ENCODE measurements at regions not wholly inside any gene's neighbourhood (a gene's known extent, or its start where the extent isn't known, plus 50 kb on each side); places are given as distances from the start of the nearest gene placed in this dataset.
"Not testable (repeated sequence)": the region's sequence is repeated elsewhere in the genome, so short reads cannot be mapped to it uniquely, and the experiment has no call there.

DNA sequence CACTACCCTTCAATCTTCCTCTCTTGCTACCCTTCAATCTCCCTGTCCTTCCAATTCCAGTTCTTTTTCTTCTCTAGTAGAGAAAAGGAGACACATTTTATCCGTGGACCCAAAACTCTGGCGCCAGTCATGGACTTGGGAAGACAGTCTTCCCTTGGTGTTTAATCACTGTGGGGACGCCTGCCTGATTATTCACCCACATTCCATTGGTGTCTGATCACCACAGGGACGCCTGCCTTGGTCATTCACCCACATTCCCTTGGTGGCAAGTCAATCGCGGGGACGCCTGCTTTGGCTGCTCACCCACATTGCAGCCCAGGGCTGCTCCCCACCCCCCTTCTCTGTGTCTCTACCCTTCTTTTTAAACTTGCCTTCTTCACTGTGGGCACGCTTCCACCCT, 55.9 kb downstream of the BBS10 start:
- TF ChIP-seq, protein P1, sequence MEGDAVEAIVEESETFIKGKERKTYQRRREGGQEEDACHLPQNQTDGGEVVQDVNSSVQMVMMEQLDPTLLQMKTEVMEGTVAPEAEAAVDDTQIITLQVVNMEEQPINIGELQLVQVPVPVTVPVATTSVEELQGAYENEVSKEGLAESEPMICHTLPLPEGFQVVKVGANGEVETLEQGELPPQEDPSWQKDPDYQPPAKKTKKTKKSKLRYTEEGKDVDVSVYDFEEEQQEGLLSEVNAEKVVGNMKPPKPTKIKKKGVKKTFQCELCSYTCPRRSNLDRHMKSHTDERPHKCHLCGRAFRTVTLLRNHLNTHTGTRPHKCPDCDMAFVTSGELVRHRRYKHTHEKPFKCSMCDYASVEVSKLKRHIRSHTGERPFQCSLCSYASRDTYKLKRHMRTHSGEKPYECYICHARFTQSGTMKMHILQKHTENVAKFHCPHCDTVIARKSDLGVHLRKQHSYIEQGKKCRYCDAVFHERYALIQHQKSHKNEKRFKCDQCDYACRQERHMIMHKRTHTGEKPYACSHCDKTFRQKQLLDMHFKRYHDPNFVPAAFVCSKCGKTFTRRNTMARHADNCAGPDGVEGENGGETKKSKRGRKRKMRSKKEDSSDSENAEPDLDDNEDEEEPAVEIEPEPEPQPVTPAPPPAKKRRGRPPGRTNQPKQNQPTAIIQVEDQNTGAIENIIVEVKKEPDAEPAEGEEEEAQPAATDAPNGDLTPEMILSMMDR (IDR thresholded peaks at IDR 0.05; ENCODE audit: low read length), result not testable (repeated sequence)
- not testable (repeated sequence) for TF ChIP-seq EZH2 (IDR thresholded peaks at IDR 0.05; ENCODE audit: borderline replicate concordance, low read length)
